ENCODE measurements at regions not wholly inside any gene's neighbourhood (a gene's known extent, or its start where the extent isn't known, plus 50 kb on each side); places are given as distances from the start of the nearest gene placed in this dataset.

GRCh38 chr1:232109391-232109790 is 482.8 kb downstream of the DISC1 start:
- TF ChIP-seq POLR2AphosphoS5 (IDR thresholded peaks at IDR 0.05; ENCODE audit: low read depth, low read length), result no peak
- TF ChIP-seq POLR2A (IDR thresholded peaks at IDR 0.05; ENCODE audit: low read depth, low read length), result no peak
- no peak for TF ChIP-seq TAF1 (IDR thresholded peaks at IDR 0.05; ENCODE audit: low read depth, low read length)
